ENCODE measurements at regions not wholly inside any gene's neighbourhood (a gene's known extent, or its start where the extent isn't known, plus 50 kb on each side); places are given as distances from the start of the nearest gene placed in this dataset.
A peak's percentile ranks its signal among the peaks of the same experiment; 100 is the strongest.

GRCh38 chr4:86441175-86441936 lies 81.5 kb upstream of the MAPK10 start:
- TF ChIP-seq CTCF (IDR thresholded peaks at IDR 0.05; ENCODE audit: extremely low read depth, insufficient read depth, missing control alignments) = no peak
- in situ Hi-C loops (cut with MboI; ENCODE audit: low pct_unique_long_range_greater_than_20kb, low sequenced_read_pairs, unreplicated experiment) = no loop called here
- peak; percentile 28 for DNase-seq (ENCODE audit: low spot score)

- no peak for TF ChIP-seq CTCF (IDR thresholded peaks at IDR 0.05; ENCODE audit: extremely low read depth, insufficient read depth, missing control alignments)
- in situ Hi-C loops (cut with MboI; ENCODE audit: low pct_unique_long_range_greater_than_20kb, low sequenced_read_pairs, unreplicated experiment) = no loop called here
- DNase-seq (ENCODE audit: low spot score) = no peak
Observed at GRCh38 chr4:86442881-86443280, 83.0 kb upstream of the MAPK10 start.

DNA sequence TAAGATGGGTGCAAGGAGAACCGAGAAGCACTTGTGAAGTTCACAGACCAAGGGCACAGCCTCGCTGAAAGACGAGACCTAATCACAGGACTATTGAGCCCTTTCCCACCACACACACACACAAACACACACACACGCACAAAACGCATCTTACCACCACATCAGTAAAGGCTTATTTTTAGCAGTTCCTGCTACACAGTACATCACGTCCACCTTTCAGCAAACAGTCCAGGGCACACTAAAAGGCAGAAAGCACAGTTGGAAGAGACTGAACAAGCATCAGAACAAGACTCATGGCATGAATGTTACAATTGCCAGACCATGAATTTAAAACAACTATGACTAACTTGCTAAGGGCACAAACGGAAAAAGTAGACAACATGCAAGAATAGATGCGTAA lies 83.6 kb upstream of the MAPK10 start:
- in situ Hi-C loops (cut with MboI; ENCODE audit: low pct_unique_long_range_greater_than_20kb, low sequenced_read_pairs, unreplicated experiment) = no loop called here
- DNase-seq (ENCODE audit: low spot score) = no peak
- TF ChIP-seq CTCF (IDR thresholded peaks at IDR 0.05; ENCODE audit: extremely low read depth, insufficient read depth, missing control alignments) = no peak

GRCh38 chr4:86446996-86447395 lies 87.1 kb upstream of the MAPK10 start:
- in situ Hi-C loops (cut with MboI; ENCODE audit: low pct_unique_long_range_greater_than_20kb, low sequenced_read_pairs, unreplicated experiment) = no loop called here
- DNase-seq (ENCODE audit: low spot score) = no peak
- TF ChIP-seq CTCF (IDR thresholded peaks at IDR 0.05; ENCODE audit: extremely low read depth, insufficient read depth, missing control alignments) = no peak

DNA sequence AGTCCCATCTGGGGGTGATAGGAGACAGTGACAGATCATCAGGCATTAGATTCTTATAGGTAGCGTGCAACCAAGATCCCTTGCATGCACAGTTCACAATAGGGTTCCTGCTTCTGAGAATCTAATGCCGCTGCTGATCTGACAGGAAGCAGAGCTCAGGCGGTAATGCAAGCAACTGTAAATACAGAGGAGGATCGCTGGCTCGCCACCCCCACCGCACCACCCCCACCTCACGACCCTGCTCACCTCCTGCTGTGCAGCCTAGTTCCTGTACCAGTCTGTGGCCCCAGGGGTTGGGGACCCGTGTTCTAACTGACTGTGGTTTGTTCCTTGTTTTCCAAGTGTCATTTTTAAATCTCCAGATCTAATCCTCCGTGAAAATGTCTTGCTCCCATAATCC lies 89.0 kb upstream of the MAPK10 start:
- no peak for DNase-seq (ENCODE audit: low spot score)
- in situ Hi-C loops (cut with MboI; ENCODE audit: low pct_unique_long_range_greater_than_20kb, low sequenced_read_pairs, unreplicated experiment) = no loop called here

GRCh38 chr4:86449746-86450588 lies 90.1 kb upstream of the MAPK10 start:
- TF ChIP-seq CTCF (IDR thresholded peaks at IDR 0.05; ENCODE audit: extremely low read depth, insufficient read depth, missing control alignments) = no peak
- in situ Hi-C loops (cut with MboI; ENCODE audit: low pct_unique_long_range_greater_than_20kb, low sequenced_read_pairs, unreplicated experiment) = no loop called here
- no peak for DNase-seq (ENCODE audit: low spot score)

More for the DNA sequence above, 89.0 kb upstream of the MAPK10 start:
- TF ChIP-seq CTCF (IDR thresholded peaks at IDR 0.05; ENCODE audit: extremely low read depth, insufficient read depth, missing control alignments) = no peak

Measured in GM13977 (cell line).